Mesenchymal stem cell (in vitro differentiated cells and primary cell): ENCODE measurements at regions not wholly inside any gene's neighbourhood (a gene's known extent, or its start where the extent isn't known, plus 50 kb on each side); places are given as distances from the start of the nearest gene placed in this dataset.

Experiments
- DNase-seq: peaks from one replicate; pipeline ENCODE4 v3.0.0-alpha.2; 2013
- H2AFZ ChIP-seq: one replicate; pipeline ENCODE4 v1.6.1; 2013; ENCODE audit warnings: low read depth, mild to moderate bottlenecking, control low read depth, inconsistent platforms, low read length, moderate library complexity
- H2AK5ac ChIP-seq: 2 replicates; pipeline ENCODE4 v1.6.1; 2013; ENCODE audit warnings: low read length, moderate library complexity, mild to moderate bottlenecking, inconsistent platforms; ENCODE audit not compliant: severe bottlenecking
- H2BK120ac ChIP-seq: one replicate; pipeline ENCODE4 v1.6.1; 2013; ENCODE audit warnings: low read depth, mild to moderate bottlenecking, inconsistent platforms, low read length, moderate library complexity
- H2BK12ac ChIP-seq, 2 experiments: one replicate each; pipeline ENCODE4 v1.6.1; 2013; ENCODE audit warnings: inconsistent platforms in 2 of 2, low read length in 2 of 2, mild to moderate bottlenecking in 2 of 2, moderate library complexity in 2 of 2, control low read depth in 1 of 2
- H2BK15ac ChIP-seq: one replicate; pipeline ENCODE4 v1.6.1; 2013; ENCODE audit warnings: mild to moderate bottlenecking, low read depth, inconsistent platforms; ENCODE audit not compliant: poor library complexity, severe bottlenecking
- H2BK5ac ChIP-seq: 2 replicates; pipeline ENCODE4 v1.6.1; 2013; ENCODE audit warnings: low read depth, mild to moderate bottlenecking, low read length, control low read depth, inconsistent platforms; ENCODE audit not compliant: poor library complexity, severe bottlenecking
- H3K14ac ChIP-seq, 2 experiments: one replicate each; pipeline ENCODE4 v1.6.1; 2013; ENCODE audit warnings: inconsistent platforms in 2 of 2, low read length in 2 of 2, control low read depth in 1 of 2, mild to moderate bottlenecking in 1 of 2, moderate library complexity in 1 of 2
- H3K18ac ChIP-seq, 2 experiments: one replicate each; pipeline ENCODE4 v1.6.1; 2013; ENCODE audit warnings: inconsistent platforms in 2 of 2, low read length in 2 of 2, control low read depth in 1 of 2, low read depth in 1 of 2, mild to moderate bottlenecking in 1 of 2
- H3K23ac ChIP-seq, 2 experiments: one replicate each; pipeline ENCODE4 v1.6.1; 2013; ENCODE audit warnings: inconsistent platforms in 2 of 2, low read length in 2 of 2, mild to moderate bottlenecking in 2 of 2, moderate library complexity in 2 of 2, control low read depth in 1 of 2
- H3K27ac ChIP-seq: 2 replicates; pipeline ENCODE4 v1.5.1; 2013; ENCODE audit warnings: mild to moderate bottlenecking, moderate library complexity, low read length, control low read depth, inconsistent platforms; ENCODE audit not compliant: poor library complexity, severe bottlenecking
- H3K27me3 ChIP-seq, 2 experiments: 2 replicates each; pipeline versions ENCODE4 v1.6.1 to v1.7.0; 2013; ENCODE audit warnings: low read length in 2 of 2, mild to moderate bottlenecking in 2 of 2, moderate library complexity in 2 of 2, control low read depth in 1 of 2, inconsistent platforms in 1 of 2; ENCODE audit not compliant: control insufficient read depth in 1 of 2, insufficient read depth in 1 of 2
- H3K36me3 ChIP-seq, 2 experiments: 2 replicates each; pipeline versions ENCODE4 v1.6.1 to v1.7.0; 2013; ENCODE audit warnings: low read length in 2 of 2, control low read depth in 1 of 2, inconsistent platforms in 1 of 2, low read depth in 1 of 2, mild to moderate bottlenecking in 1 of 2; ENCODE audit not compliant: insufficient read depth in 2 of 2, control insufficient read depth in 1 of 2
- H3K4ac ChIP-seq, 2 experiments: one replicate each; pipeline ENCODE4 v1.6.1; 2013; ENCODE audit warnings: inconsistent platforms in 2 of 2, low read length in 2 of 2, mild to moderate bottlenecking in 2 of 2, moderate library complexity in 2 of 2, control low read depth in 1 of 2, low read depth in 1 of 2
- H3K4me1 ChIP-seq: 2 replicates; pipeline ENCODE4 v1.6.1; 2013; ENCODE audit warnings: low read depth, low read length, control low read depth; ENCODE audit not compliant: control insufficient read depth, insufficient read depth
- H3K4me2 ChIP-seq: 2 replicates; pipeline ENCODE4 v1.6.1; 2013; ENCODE audit warnings: low read length, mild to moderate bottlenecking, inconsistent platforms; ENCODE audit not compliant: poor library complexity, severe bottlenecking
- H3K4me3 ChIP-seq, 2 experiments: 2 replicates each; pipeline versions ENCODE4 v1.5.1 to v1.7.0; 2013; ENCODE audit warnings: low read length in 2 of 2, mild to moderate bottlenecking in 2 of 2, control low read depth in 1 of 2, low read depth in 1 of 2; ENCODE audit not compliant: insufficient read depth in 1 of 2
- H3K79me1 ChIP-seq: replicated peaks from 2 replicates; pipeline ENCODE4 v1.6.1; 2013; ENCODE audit warnings: mild to moderate bottlenecking, control low read depth, low read length, inconsistent platforms; ENCODE audit not compliant: poor library complexity, severe bottlenecking
- H3K9ac ChIP-seq: 2 replicates; pipeline ENCODE4 v1.7.0; 2013; ENCODE audit warnings: mild to moderate bottlenecking, low read length, moderate library complexity
- H3K9me3 ChIP-seq: 2 replicates; pipeline ENCODE4 v1.7.0; 2013; ENCODE audit warnings: mild to moderate bottlenecking, low read length; ENCODE audit not compliant: control insufficient read depth
- H4K8ac ChIP-seq: one replicate; pipeline ENCODE4 v1.6.1; 2013; ENCODE audit warnings: inconsistent platforms, mild to moderate bottlenecking, low read length, moderate library complexity
- H4K91ac ChIP-seq: one replicate; pipeline ENCODE4 v1.6.1; 2013; ENCODE audit warnings: mild to moderate bottlenecking, low read length, inconsistent platforms
- WGBS: methylation state at CpG from one replicate; pipeline ENCODE4 v1.1.7; 2013; ENCODE audit warnings: mixed read lengths; 5-methylcytosine and 5-hydroxymethylcytosine counted together

DNA sequence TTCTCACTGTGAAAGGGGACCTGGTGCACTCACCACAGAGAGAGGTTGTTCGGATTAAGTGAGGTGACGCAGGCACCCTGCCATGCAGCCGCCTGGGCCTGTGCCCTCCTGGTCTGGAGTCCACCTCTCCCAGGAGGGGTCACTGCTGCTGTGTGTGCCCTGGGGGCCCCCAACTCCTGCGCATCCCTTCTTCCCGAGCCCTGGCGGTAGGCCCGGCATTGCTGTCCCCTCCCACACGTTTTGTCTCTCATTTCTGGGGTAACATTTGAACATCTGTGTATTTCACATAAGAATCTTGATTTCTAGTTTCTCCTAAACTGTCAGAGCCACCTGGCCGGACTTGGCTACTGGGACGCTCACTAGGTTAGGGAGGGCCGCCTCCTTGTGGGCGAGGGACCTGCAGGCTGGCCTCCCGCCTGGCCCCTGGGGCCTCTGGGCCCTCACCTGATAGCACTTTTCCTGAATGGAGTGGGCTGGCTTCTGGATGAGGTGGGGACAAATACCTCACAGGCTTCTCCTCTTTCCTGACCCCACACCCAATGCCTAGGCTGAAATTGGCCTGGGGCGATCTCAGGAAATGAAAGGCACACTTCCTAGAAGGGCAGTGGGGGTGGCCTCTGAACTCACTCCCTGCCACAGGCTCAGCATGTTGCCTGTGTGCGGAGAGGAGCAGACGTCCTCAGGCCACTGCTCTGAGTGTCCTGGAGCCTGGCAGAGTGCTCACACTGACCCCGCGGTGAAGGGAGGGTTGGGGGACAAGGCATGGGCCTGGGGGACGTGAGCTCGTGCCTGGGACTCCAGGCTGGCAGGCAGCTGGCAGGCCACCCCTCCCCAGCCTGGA, 104.2 kb upstream of the PRR23E start:
- no peaks in the 10 kb centered on the region for H3K4me1 ChIP-seq
- no peak overlapping the region for H4K8ac ChIP-seq
- H4K91ac ChIP-seq = no peak overlapping the region
- no peak overlapping the region for H2BK15ac ChIP-seq
- peaks cover 29 to 67% of the 10 kb centered on the region in 2 experiments for H3K27me3 ChIP-seq
- H3K36me3 ChIP-seq = no peaks in the 10 kb centered on the region
- no peak for DNase-seq
- no peak overlapping the region for H2BK12ac ChIP-seq
- H3K9me3 ChIP-seq = no peaks in the 10 kb centered on the region
- H3K14ac ChIP-seq = no peak overlapping the region
- no peak overlapping the region for H3K9ac ChIP-seq
- H2BK120ac ChIP-seq = no peak overlapping the region
- no peak overlapping the region for H3K4ac ChIP-seq
- no peak overlapping the region for H3K23ac ChIP-seq
- H3K79me1 ChIP-seq = no peaks in the 10 kb centered on the region
- H2AK5ac ChIP-seq = no peak overlapping the region
- no peak overlapping the region for H3K4me3 ChIP-seq
- no peak overlapping the region for H3K4me2 ChIP-seq
- no peak overlapping the region for H2BK5ac ChIP-seq
- no peak overlapping the region for H3K27ac ChIP-seq
- H3K18ac ChIP-seq = no peak overlapping the region
- 84% methylated on average over 19 of the region's 20 CpGs for WGBS
- H2AFZ ChIP-seq = no peak overlapping the region

DNA sequence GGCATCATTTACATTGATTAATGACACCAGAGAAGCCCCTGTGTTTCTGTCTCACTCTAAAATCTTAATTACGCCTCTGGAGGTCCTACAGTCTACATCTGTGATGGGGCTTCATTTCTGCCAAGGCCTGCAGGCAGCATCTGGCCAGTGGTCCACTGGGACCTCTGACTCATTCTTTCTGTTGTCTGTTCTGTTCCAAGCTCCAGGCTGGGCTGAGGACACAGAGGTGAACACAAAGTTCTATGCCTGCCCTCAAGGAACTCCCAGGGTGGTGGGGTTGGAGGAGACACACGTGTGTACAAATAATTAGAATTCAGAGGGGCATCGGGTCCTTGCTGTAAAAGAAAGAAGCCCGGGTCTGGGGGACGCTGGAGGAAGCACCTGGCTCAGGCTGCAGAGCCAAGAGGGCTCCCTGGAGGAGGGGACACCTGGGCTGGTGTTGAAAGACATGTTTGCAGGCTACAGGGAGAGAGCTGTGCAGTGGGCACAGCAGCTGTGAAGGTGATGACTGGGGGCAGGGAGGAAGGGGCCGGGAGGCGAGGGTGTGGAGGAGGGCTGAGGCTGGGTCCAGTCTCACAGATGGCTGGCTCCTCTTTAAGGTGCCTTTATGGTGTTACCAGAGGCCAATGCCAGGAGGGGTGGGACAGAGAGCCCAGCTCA, 103.3 kb upstream of the PRR23E start:
- Histone ChIP-seq H3K79me1 (no peaks in the 10 kb centered on the region), H4K8ac (no peak overlapping the region), H2BK15ac (no peak overlapping the region), H2BK12ac (no peak overlapping the region), H2AFZ (no peak overlapping the region), H3K9ac (no peak overlapping the region), H3K4me3 (no peak overlapping the region), H2BK5ac (no peak overlapping the region), H3K23ac (no peak overlapping the region), H3K4me2 (no peak overlapping the region), H2BK120ac (no peak overlapping the region), H3K27me3 (peaks cover 23 to 59% of the 10 kb centered on the region in 2 experiments), H3K36me3 (no peaks in the 10 kb centered on the region), H3K9me3 (no peaks in the 10 kb centered on the region), H3K14ac (no peak overlapping the region), H3K27ac (no peak overlapping the region), H3K4me1 (no peaks in the 10 kb centered on the region), H3K18ac (no peak overlapping the region), H4K91ac (no peak overlapping the region), H2AK5ac (no peak overlapping the region), H3K4ac (no peak overlapping the region)
- DNase-seq = no peak
- WGBS = 68% methylated on average over 7 of the region's 7 CpGs

DNA sequence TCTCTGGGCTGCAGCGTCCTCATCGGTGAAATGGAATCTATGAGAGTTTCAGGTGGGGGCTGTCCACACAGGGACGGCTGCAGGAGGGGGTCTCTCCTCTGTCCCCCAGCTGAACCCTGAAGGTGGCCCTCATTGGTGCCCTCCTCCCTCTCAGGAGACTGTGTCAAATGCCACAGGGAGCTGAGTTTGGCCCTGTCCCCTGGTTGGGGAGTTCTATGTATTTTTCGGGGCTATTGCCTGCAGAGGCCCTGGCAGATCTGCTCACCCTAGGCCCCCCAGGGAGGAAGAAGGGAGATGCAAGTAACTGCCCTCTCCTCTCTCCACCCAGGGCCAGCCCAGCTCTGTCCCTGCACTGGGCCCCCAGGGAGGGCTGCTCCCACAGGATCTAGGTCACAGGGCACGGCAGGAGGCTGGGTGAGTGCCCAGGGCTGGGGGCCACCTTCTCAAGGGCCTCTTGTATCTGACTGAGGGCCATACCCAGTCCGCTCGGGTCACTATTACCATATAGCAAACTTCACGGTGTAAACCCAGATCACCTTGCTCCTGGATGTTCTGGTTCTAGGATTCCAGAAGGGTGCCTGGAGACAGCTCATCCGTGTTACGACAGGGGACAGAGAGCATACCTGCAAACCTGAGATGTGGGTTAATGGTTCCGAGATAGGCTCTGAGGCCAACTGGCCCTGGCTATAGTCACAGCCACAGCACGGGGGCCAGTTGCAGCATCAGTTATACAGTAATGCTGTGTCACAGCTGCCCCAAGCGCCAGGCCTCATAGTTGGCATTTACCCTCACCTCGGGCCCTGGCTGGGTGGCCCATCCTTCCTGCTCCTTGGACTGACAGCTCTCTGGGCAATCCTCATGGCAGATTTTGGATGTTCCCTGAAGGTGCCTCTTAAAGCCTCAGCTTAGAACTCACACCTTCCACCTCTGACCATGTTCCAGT, 102.4 kb upstream of the PRR23E start:
- Histone ChIP-seq H3K27me3 (peaks cover 21 to 50% of the 10 kb centered on the region in 2 experiments), H3K9me3 (peaks cover 2% of the 10 kb centered on the region), H3K9ac (no peak overlapping the region), H3K18ac (no peak overlapping the region), H2AK5ac (no peak overlapping the region), H2AFZ (no peak overlapping the region), H3K4me2 (no peak overlapping the region), H3K14ac (no peak overlapping the region), H2BK5ac (no peak overlapping the region), H3K36me3 (no peaks in the 10 kb centered on the region), H2BK120ac (no peak overlapping the region), H2BK15ac (no peak overlapping the region), H3K79me1 (no peaks in the 10 kb centered on the region), H2BK12ac (no peak overlapping the region), H3K27ac (no peak overlapping the region), H3K4me1 (no peaks in the 10 kb centered on the region), H3K4ac (no peak overlapping the region), H3K4me3 (no peak overlapping the region), H3K23ac (no peak overlapping the region), H4K8ac (no peak overlapping the region), H4K91ac (no peak overlapping the region)
- no peak for DNase-seq
- 86% methylated on average over 14 of the region's 14 CpGs for whole genome bisulfite sequencing

GRCh38 chr3:127091376-127091775, 101.6 kb upstream of the PRR23E start:
- Histone ChIP-seq H3K9ac (no peak overlapping the region), H3K23ac (no peak overlapping the region), H3K79me1 (no peaks in the 10 kb centered on the region), H3K27ac (no peak overlapping the region), H3K4me2 (no peak overlapping the region), H2AK5ac (no peak overlapping the region), H2AFZ (no peak overlapping the region), H3K14ac (no peak overlapping the region), H4K91ac (no peak overlapping the region), H4K8ac (no peak overlapping the region), H2BK15ac (no peak overlapping the region), H3K4me3 (no peak overlapping the region), H3K9me3 (peaks cover 6% of the 10 kb centered on the region), H3K18ac (no peak overlapping the region), H2BK12ac (no peak overlapping the region), H3K4ac (no peak overlapping the region), H3K4me1 (no peaks in the 10 kb centered on the region), H2BK5ac (no peak overlapping the region), H3K27me3 (peaks cover 21 to 48% of the 10 kb centered on the region in 2 experiments), H3K36me3 (no peaks in the 10 kb centered on the region), H2BK120ac (no peak overlapping the region)
- DNase-seq = no peak
- WGBS = 87% methylated on average over 8 of the region's 8 CpGs
